T-helper 2 cell treated with Interferon-gamma antibody and Interleukin-4, amounts not matched to agents 5 μg/mL and 100 μg/mL, for 36 hours (primary cell): ENCODE measurements at regions not wholly inside any gene's neighbourhood (a gene's known extent, or its start where the extent isn't known, plus 50 kb on each side); places are given as distances from the start of the nearest gene placed in this dataset.
"Not testable (repeated sequence)": the region's sequence is repeated elsewhere in the genome, so short reads cannot be mapped to it uniquely, and the experiment has no call there.

Source experiments
- DNase-seq: peaks from one replicate; pipeline ENCODE4 v3.0.0; 2021; ENCODE audit warnings: low spot score
- H3K27ac Mint-ChIP-seq: one replicate; pipeline ENCODE4 v1.8.0; 2021; ENCODE audit warnings: mild to moderate bottlenecking, mixed read lengths
- H3K27me3 Mint-ChIP-seq: one replicate; pipeline ENCODE4 v1.8.0; 2021; ENCODE audit warnings: low read depth, mixed read lengths
- H3K36me3 Mint-ChIP-seq: one replicate; pipeline ENCODE4 v1.8.0; 2021; ENCODE audit warnings: low read depth, mixed read lengths
- H3K4me1 Mint-ChIP-seq: one replicate; pipeline ENCODE4 v1.8.0; 2021; ENCODE audit warnings: low read depth, mixed read lengths
- H3K4me3 Mint-ChIP-seq: one replicate; pipeline ENCODE4 v1.8.0; 2022; ENCODE audit warnings: mild to moderate bottlenecking, moderate library complexity, mixed read lengths
- H3K9me3 Mint-ChIP-seq: one replicate; pipeline ENCODE4 v1.8.0; 2021; ENCODE audit warnings: mixed read lengths

- no peak overlapping the region for H3K27ac Mint-ChIP-seq
- H3K4me1 Mint-ChIP-seq = no peaks in the 10 kb centered on the region
- no peaks in the 10 kb centered on the region for H3K36me3 Mint-ChIP-seq
- H3K4me3 Mint-ChIP-seq = no peak overlapping the region
- no peaks in the 10 kb centered on the region for H3K27me3 Mint-ChIP-seq
- DNase-seq = no peak
- no peaks in the 10 kb centered on the region for H3K9me3 Mint-ChIP-seq
These were observed 1407.1 kb upstream of the ACVR2A start for GRCh38 chr2:146437712-146438111.

GRCh38 chr2:146433116-146433875 lies 1411.5 kb upstream of the ACVR2A start:
- no peaks in the 10 kb centered on the region for H3K9me3 Mint-ChIP-seq
- H3K4me3 Mint-ChIP-seq = no peak overlapping the region
- DNase-seq = no peak
- H3K4me1 Mint-ChIP-seq = no peaks in the 10 kb centered on the region
- H3K36me3 Mint-ChIP-seq = no peaks in the 10 kb centered on the region
- H3K27ac Mint-ChIP-seq = no peak overlapping the region
- H3K27me3 Mint-ChIP-seq = no peaks in the 10 kb centered on the region

DNA sequence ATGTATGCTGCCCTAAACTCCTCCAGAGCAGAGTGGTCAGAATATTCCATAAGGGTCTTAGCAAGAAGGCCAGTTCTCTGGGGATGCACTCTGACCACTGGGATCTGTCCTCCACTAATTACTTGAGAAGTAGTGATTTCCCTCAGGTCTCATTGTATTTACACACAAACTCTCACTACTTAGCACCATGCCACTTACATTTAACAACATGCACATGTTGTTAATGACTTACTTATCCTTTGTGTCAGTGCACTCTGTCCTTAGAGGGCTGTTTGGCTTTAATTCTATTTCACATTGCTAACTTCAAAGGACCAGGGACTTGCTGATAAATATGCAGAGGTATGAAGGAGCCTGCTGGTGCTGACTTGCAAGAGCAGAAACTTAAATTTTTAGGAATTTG lies 1415.5 kb upstream of the ACVR2A start:
- H3K27ac Mint-ChIP-seq = no peak overlapping the region
- H3K36me3 Mint-ChIP-seq = no peaks in the 10 kb centered on the region
- H3K4me1 Mint-ChIP-seq = no peaks in the 10 kb centered on the region
- no peak for DNase-seq
- H3K4me3 Mint-ChIP-seq = no peak overlapping the region
- H3K27me3 Mint-ChIP-seq = no peaks in the 10 kb centered on the region
- peaks cover 3% of the 10 kb centered on the region for H3K9me3 Mint-ChIP-seq

DNA sequence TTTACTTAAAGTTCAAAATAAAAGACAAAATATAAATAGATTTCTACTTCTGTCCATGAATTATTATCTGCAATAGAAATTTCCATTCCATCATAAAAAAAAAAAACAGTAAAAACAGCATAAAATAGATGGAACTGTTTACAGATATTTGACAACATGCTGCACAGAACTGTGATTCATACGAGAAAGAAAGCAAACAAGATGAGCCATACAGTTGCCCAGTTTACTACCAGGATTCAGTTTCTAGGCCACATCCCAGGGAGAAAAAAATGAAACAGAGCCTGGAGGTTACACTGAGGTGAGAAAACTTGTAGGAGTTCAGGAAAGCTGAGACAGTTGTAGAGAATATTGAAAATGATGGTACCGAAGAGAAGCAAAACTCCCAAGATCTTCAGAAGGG lies 1426.9 kb upstream of the ACVR2A start:
- Mint-ChIP-seq H3K4me1 (no peaks in the 10 kb centered on the region), H3K36me3 (no peaks in the 10 kb centered on the region), H3K27me3 (no peaks in the 10 kb centered on the region), H3K4me3 (no peak overlapping the region), H3K27ac (no peak overlapping the region), H3K9me3 (no peaks in the 10 kb centered on the region)
- no peak for DNase-seq

DNA sequence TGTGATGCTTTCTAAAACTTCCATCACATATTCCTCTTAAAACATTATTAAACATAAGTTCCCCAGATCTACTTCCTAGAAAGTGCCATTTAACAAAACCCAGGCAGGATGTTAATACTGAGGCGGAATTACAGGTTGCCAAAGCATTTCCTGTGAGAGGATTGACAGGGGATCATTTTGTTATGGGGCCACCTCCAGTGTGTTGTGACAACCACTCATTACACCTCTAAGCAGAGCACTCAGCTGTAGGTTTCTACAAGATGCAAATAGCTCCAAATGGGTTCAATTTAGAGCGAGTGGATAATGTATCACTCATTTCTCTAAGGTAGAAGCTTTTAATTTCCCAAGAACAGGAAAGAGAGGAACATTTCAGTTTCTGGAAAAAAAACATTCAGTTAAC lies 1429.5 kb upstream of the ACVR2A start:
- Mint-ChIP-seq H3K27me3 (no peaks in the 10 kb centered on the region), H3K9me3 (peaks cover 8% of the 10 kb centered on the region), H3K4me1 (no peaks in the 10 kb centered on the region), H3K27ac (no peak overlapping the region), H3K4me3 (no peak overlapping the region), H3K36me3 (no peaks in the 10 kb centered on the region)
- no peak for DNase-seq

GRCh38 chr2:146414456-146414855 lies 1430.4 kb upstream of the ACVR2A start:
- Mint-ChIP-seq H3K4me1 (no peaks in the 10 kb centered on the region), H3K4me3 (no peak overlapping the region), H3K9me3 (peaks cover 8% of the 10 kb centered on the region), H3K36me3 (no peaks in the 10 kb centered on the region), H3K27me3 (no peaks in the 10 kb centered on the region), H3K27ac (no peak overlapping the region)
- no peak for DNase-seq

- Mint-ChIP-seq H3K9me3 (peaks cover 8% of the 10 kb centered on the region), H3K4me1 (no peaks in the 10 kb centered on the region), H3K4me3 (no peak overlapping the region), H3K36me3 (no peaks in the 10 kb centered on the region), H3K27me3 (no peaks in the 10 kb centered on the region), H3K27ac (no peak overlapping the region)
- DNase-seq = no peak
These were observed 1431.7 kb upstream of the ACVR2A start for GRCh38 chr2:146413086-146413610.

GRCh38 chr2:146412625-146413024 lies 1432.2 kb upstream of the ACVR2A start:
- no peak overlapping the region for H3K4me3 Mint-ChIP-seq
- H3K27me3 Mint-ChIP-seq = no peaks in the 10 kb centered on the region
- no peaks in the 10 kb centered on the region for H3K4me1 Mint-ChIP-seq
- no peak for DNase-seq
- H3K36me3 Mint-ChIP-seq = no peaks in the 10 kb centered on the region
- no peak overlapping the region for H3K27ac Mint-ChIP-seq
- H3K9me3 Mint-ChIP-seq = peaks cover 8% of the 10 kb centered on the region

DNA sequence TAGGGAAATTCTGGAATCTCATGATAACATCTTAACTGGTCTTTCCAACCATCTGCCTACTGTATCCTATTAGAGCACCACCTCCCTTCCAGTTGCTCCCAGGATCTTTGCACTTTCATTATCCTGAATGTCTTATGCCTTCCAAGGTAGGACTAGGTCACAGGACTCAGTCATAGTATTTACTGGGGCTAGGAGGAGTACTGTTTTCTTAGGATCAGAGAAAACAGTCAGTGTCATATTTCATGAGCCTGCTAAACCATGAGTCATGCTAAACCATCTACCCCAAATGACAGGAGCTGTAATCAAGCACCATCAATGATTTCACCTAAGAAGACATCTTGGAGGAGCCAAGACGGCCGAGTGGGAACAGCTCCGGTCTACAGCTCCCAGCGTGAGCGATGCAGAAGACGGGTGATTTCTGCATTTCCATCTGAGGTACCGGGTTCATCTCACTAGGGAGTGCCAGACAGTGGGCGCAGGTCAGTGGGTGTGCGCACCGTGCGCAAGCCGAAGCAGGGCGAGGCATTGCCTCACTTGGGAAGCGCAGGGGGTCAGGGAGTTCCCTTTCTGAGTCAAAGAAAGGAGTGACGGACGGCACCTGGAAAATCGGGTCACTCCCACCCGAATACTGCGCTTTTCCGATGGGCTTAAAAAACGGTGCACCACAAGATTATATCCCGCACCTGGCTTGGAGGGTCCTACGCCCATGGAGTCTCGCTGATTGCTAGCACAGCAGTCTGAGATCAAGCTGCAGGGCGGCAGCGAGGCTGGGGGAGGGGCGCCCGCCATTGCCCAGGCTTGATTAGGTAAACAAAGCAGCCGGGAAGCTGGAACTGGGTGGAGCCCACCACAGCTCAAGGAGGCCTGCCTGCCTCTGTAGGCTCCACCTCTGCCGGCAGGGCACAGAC lies 1439.2 kb upstream of the ACVR2A start:
- H3K36me3 Mint-ChIP-seq, H3K4me1 Mint-ChIP-seq, H3K27ac Mint-ChIP-seq, H3K4me3 Mint-ChIP-seq, DNase-seq, H3K27me3 Mint-ChIP-seq: not testable (repeated sequence)
- H3K9me3 Mint-ChIP-seq = peaks cover 14% of the 10 kb centered on the region

GRCh38 chr2:146403546-146404160 lies 1441.2 kb upstream of the ACVR2A start:
- not testable (repeated sequence) for H3K27ac Mint-ChIP-seq, H3K4me3 Mint-ChIP-seq, H3K4me1 Mint-ChIP-seq, DNase-seq, H3K36me3 Mint-ChIP-seq, H3K27me3 Mint-ChIP-seq
- peaks cover 14% of the 10 kb centered on the region for H3K9me3 Mint-ChIP-seq

DNA sequence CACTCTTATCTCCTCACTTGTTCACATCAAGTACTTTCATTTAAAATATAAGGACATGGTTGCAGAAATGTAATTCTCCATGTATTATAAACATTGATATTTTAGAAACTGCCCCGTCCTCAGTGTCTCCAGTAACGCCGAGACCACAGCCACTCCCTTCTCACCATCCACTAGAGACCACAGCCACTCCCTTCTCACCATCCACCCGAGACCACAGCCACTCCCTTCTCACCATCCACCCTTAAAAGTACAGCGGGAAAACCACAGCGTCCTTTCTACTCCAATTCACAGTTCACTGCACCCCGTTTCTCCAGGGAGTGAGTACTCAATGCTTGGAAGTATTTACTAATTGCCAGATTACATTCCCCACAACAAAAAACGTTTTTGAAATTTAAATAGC lies 1452.2 kb upstream of the ACVR2A start:
- no peak for DNase-seq
- H3K4me3 Mint-ChIP-seq = no peak overlapping the region
- H3K4me1 Mint-ChIP-seq = no peaks in the 10 kb centered on the region
- no peak overlapping the region for H3K27ac Mint-ChIP-seq
- H3K9me3 Mint-ChIP-seq = no peaks in the 10 kb centered on the region
- no peaks in the 10 kb centered on the region for H3K27me3 Mint-ChIP-seq
- no peaks in the 10 kb centered on the region for H3K36me3 Mint-ChIP-seq

- Mint-ChIP-seq H3K4me3 (no peak overlapping the region), H3K27ac (no peak overlapping the region), H3K27me3 (no peaks in the 10 kb centered on the region)
These were observed 1452.6 kb upstream of the ACVR2A start for GRCh38 chr2:146392186-146392585.

GRCh38 chr2:146388757-146389156 lies 1456.1 kb upstream of the ACVR2A start:
- Mint-ChIP-seq H3K4me3 (no peak overlapping the region), H3K27ac (no peak overlapping the region), H3K4me1 (no peaks in the 10 kb centered on the region), H3K27me3 (no peaks in the 10 kb centered on the region), H3K36me3 (no peaks in the 10 kb centered on the region), H3K9me3 (no peaks in the 10 kb centered on the region)
- DNase-seq = no peak

More at GRCh38 chr2:146392186-146392585, 1452.6 kb upstream of the ACVR2A start:
- Mint-ChIP-seq H3K36me3 (no peaks in the 10 kb centered on the region), H3K4me1 (no peaks in the 10 kb centered on the region), H3K9me3 (no peaks in the 10 kb centered on the region)
- no peak for DNase-seq

- DNase-seq = no peak
- Mint-ChIP-seq H3K36me3 (no peaks in the 10 kb centered on the region), H3K27me3 (no peaks in the 10 kb centered on the region), H3K4me3 (no peak overlapping the region), H3K27ac (no peak overlapping the region), H3K9me3 (no peaks in the 10 kb centered on the region), H3K4me1 (no peaks in the 10 kb centered on the region)
These were observed 1458.7 kb upstream of the ACVR2A start for GRCh38 chr2:146386096-146386495.
